ENCODE measurements at regions not wholly inside any gene's neighbourhood (a gene's known extent, or its start where the extent isn't known, plus 50 kb on each side); places are given as distances from the start of the nearest gene placed in this dataset.

- Histone ChIP-seq H3K4me1 (ENCODE audit: insufficient read depth, low read length, poor library complexity, severe bottlenecking) (peaks cover 60% of the 10 kb centered on the region), H3K27ac (ENCODE audit: low read depth, low read length, poor library complexity, severe bottlenecking) (peak overlapping the region; percentile 82), H3K4me3 (ENCODE audit: low read depth, low read length, poor library complexity, severe bottlenecking) (no peak overlapping the region), H3K27me3 (replicated peaks; ENCODE audit: insufficient read depth, low read depth, low read length, poor library complexity) (no peaks in the 10 kb centered on the region), H3K36me3 (ENCODE audit: insufficient read depth, low read length, poor library complexity, severe bottlenecking) (no peaks in the 10 kb centered on the region), H3K9me3 (ENCODE audit: low read depth, low read length, poor library complexity, severe bottlenecking) (no peaks in the 10 kb centered on the region)
- DNase-seq (ENCODE audit: low spot score), result peak; percentile 90
- TF ChIP-seq, protein P1, sequence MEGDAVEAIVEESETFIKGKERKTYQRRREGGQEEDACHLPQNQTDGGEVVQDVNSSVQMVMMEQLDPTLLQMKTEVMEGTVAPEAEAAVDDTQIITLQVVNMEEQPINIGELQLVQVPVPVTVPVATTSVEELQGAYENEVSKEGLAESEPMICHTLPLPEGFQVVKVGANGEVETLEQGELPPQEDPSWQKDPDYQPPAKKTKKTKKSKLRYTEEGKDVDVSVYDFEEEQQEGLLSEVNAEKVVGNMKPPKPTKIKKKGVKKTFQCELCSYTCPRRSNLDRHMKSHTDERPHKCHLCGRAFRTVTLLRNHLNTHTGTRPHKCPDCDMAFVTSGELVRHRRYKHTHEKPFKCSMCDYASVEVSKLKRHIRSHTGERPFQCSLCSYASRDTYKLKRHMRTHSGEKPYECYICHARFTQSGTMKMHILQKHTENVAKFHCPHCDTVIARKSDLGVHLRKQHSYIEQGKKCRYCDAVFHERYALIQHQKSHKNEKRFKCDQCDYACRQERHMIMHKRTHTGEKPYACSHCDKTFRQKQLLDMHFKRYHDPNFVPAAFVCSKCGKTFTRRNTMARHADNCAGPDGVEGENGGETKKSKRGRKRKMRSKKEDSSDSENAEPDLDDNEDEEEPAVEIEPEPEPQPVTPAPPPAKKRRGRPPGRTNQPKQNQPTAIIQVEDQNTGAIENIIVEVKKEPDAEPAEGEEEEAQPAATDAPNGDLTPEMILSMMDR (conservative IDR thresholded peaks at IDR 0.05; ENCODE audit: low read depth, low read length), result no peak
- no peak for TF ChIP-seq EZH2 (IDR thresholded peaks at IDR 0.05; ENCODE audit: borderline replicate concordance, low read depth, low read length, poor library complexity, severe bottlenecking)
- POLR2A ChIA-PET (ENCODE audit: low non-redundant PET), result interaction anchor here (0.6 kb wide), 1 partner anchor 30 kb away, joined by 3 read pairs; no protein-coding TSS in a partner anchor
- TSS peak; percentile 67 for BruUV-seq (replicated peaks)
- intact Hi-C loops (cut with micrococcal nuclease; ENCODE audit: unreplicated experiment), result loop anchor here (10.0 kb wide), 1 partner anchor 296 kb away; no protein-coding TSS in a partner anchor
- CTCF ChIA-PET, result interaction anchor here (0.7 kb wide), 1 partner anchor 742 kb away, joined by 4 read pairs; no protein-coding TSS in a partner anchor
These were observed 704.2 kb upstream of the CITED2 start for GRCh38 chr6:140078561-140079125.

DNA sequence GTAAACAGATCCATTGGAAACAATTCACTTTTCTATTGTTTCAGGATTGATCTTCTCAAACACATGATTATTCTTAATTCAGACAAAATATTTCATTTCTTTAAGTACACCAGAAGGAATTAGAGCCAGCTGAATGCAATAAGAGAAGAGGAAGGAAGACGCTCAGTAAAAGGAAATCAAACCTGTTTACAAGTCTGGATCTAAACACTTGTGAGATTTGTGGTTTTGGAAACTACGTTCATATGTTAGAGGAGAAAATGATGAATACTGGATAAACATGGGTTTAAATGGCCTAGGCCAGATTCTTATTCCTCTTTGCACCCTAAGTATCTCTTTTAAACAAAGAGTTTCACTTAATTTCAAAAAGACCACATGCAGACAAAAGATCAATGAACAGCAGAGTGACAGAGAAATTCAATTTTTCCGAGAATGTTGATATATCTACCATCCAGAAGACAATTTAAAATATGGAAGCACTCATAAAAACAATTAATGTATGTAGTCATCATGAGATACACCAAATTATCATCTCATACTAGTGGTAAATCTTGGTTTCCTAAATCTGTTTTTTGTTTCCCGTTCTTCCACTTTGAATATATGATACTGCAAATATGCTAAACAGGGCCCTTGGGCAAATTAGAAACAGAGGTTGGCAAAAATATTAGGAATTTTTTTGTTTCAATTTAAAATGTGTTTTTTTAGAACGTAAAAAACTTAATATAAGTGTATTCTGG is 703.5 kb upstream of the CITED2 start:
- CTCF ChIA-PET, result no interaction called here
- intact Hi-C loops (cut with micrococcal nuclease; ENCODE audit: unreplicated experiment), result loop anchor here (10.0 kb wide), 1 partner anchor 297 kb away; no protein-coding TSS in a partner anchor
- POLR2A ChIA-PET (ENCODE audit: low non-redundant PET), result no interaction called here
- Histone ChIP-seq H3K9me3 (ENCODE audit: low read depth, low read length, poor library complexity, severe bottlenecking) (no peaks in the 10 kb centered on the region), H3K27ac (ENCODE audit: low read depth, low read length, poor library complexity, severe bottlenecking) (peak overlapping the region; percentile 82), H3K27me3 (replicated peaks; ENCODE audit: insufficient read depth, low read depth, low read length, poor library complexity) (no peaks in the 10 kb centered on the region), H3K36me3 (ENCODE audit: insufficient read depth, low read length, poor library complexity, severe bottlenecking) (no peaks in the 10 kb centered on the region), H3K4me3 (ENCODE audit: low read depth, low read length, poor library complexity, severe bottlenecking) (no peak overlapping the region), H3K4me1 (ENCODE audit: insufficient read depth, low read length, poor library complexity, severe bottlenecking) (peaks cover 60% of the 10 kb centered on the region)
- peak; percentile 58 for DNase-seq (ENCODE audit: low spot score)
- TF ChIP-seq EZH2 (IDR thresholded peaks at IDR 0.05; ENCODE audit: borderline replicate concordance, low read depth, low read length, poor library complexity, severe bottlenecking), result no peak
- no TSS peak for BruUV-seq (replicated peaks)

- Histone ChIP-seq H3K9me3 (ENCODE audit: low read depth, low read length, poor library complexity, severe bottlenecking) (no peaks in the 10 kb centered on the region), H3K4me1 (ENCODE audit: insufficient read depth, low read length, poor library complexity, severe bottlenecking) (peaks cover 62% of the 10 kb centered on the region), H3K4me3 (ENCODE audit: low read depth, low read length, poor library complexity, severe bottlenecking) (no peak overlapping the region), H3K27me3 (replicated peaks; ENCODE audit: insufficient read depth, low read depth, low read length, poor library complexity) (no peaks in the 10 kb centered on the region), H3K36me3 (ENCODE audit: insufficient read depth, low read length, poor library complexity, severe bottlenecking) (no peaks in the 10 kb centered on the region), H3K27ac (ENCODE audit: low read depth, low read length, poor library complexity, severe bottlenecking) (no peak overlapping the region)
- no peak for TF ChIP-seq EZH2 (IDR thresholded peaks at IDR 0.05; ENCODE audit: borderline replicate concordance, low read depth, low read length, poor library complexity, severe bottlenecking)
- TF ChIP-seq, protein P1 (conservative IDR thresholded peaks at IDR 0.05; ENCODE audit: low read depth, low read length), result no peak
- intact Hi-C loops (cut with micrococcal nuclease; ENCODE audit: unreplicated experiment), result loop anchor here (10.0 kb wide), 1 partner anchor 299 kb away; no protein-coding TSS in a partner anchor
- ChIA-PET POLR2A (ENCODE audit: low non-redundant PET) (no interaction called here), CTCF (interaction anchor here (1.0 kb wide), 1 partner anchor 1246 kb away, joined by 5 read pairs; no protein-coding TSS in a partner anchor)
- BruUV-seq (replicated peaks), result no TSS peak
- no peak for DNase-seq (ENCODE audit: low spot score)
These were observed 701.7 kb upstream of the CITED2 start for GRCh38 chr6:140076105-140076504.

Measured in A673 (cell line).